MM.1S (cell line): ENCODE measurements at regions not wholly inside any gene's neighbourhood (a gene's known extent, or its start where the extent isn't known, plus 50 kb on each side); places are given as distances from the start of the nearest gene placed in this dataset.

Experiments
- DNase-seq: peaks from one replicate; pipeline ENCODE4 v3.0.0-alpha.2; 2015
- H2AFZ ChIP-seq: fragments of 300-600 bp; sonication (generic); 2 replicates; pipeline ENCODE4 v1.6.0; 2016; ENCODE audit warnings: antibody characterized with exemption, low read length
- H3F3A ChIP-seq: fragments of 300-600 bp; sonication (generic); 2 replicates; pipeline ENCODE4 v1.6.1; 2016; ENCODE audit warnings: mild to moderate bottlenecking, antibody characterized with exemption, low read length, moderate library complexity, mixed read lengths; ENCODE audit not compliant: insufficient read depth
- H3K27ac ChIP-seq: fragments of 300-600 bp; sonication (generic); 2 replicates; pipeline ENCODE4 v1.5.1; 2016; ENCODE audit warnings: mild to moderate bottlenecking, low read length
- H3K27me3 ChIP-seq: fragments of 300-600 bp; sonication (generic); replicated peaks from 2 replicates; pipeline ENCODE4 v1.6.0; 2016; ENCODE audit warnings: low read length; ENCODE audit not compliant: insufficient read depth
- H3K36me3 ChIP-seq: fragments of 300-600 bp; sonication (generic); replicated peaks from 2 replicates; pipeline ENCODE4 v1.6.1; 2016; ENCODE audit warnings: mild to moderate bottlenecking, low read length, mixed read lengths; ENCODE audit not compliant: insufficient read depth
- H3K4me1 ChIP-seq: fragments of 300-600 bp; sonication (generic); 2 replicates; pipeline ENCODE4 v1.6.1; 2016; ENCODE audit warnings: low read length, mixed read lengths
- H3K4me2 ChIP-seq: fragments of 300-600 bp; sonication (generic); 2 replicates; pipeline ENCODE4 v1.6.0; 2016; ENCODE audit warnings: low read depth, low read length
- H3K4me3 ChIP-seq: fragments of 300-600 bp; sonication (generic); 2 replicates; pipeline ENCODE4 v1.5.1; 2016; ENCODE audit warnings: low read length, mixed read lengths
- H3K79me2 ChIP-seq: fragments of 300-600 bp; sonication (generic); 2 replicates; pipeline ENCODE4 v1.6.1; 2016; ENCODE audit warnings: mixed run types, low read length, mixed read lengths
- H3K9ac ChIP-seq: fragments of 300-600 bp; sonication (generic); 2 replicates; pipeline ENCODE4 v1.6.1; 2016; ENCODE audit warnings: low read length, mixed read lengths
- H3K9me2 ChIP-seq: fragments of 300-600 bp; sonication (generic); replicated peaks from 2 replicates; pipeline ENCODE4 v1.6.1; 2016; ENCODE audit warnings: mild to moderate bottlenecking, low read length, mixed read lengths; ENCODE audit not compliant: insufficient read depth
- H3K9me3 ChIP-seq: fragments of 300-600 bp; sonication (generic); replicated peaks from 2 replicates; pipeline ENCODE4 v1.6.1; 2016; ENCODE audit warnings: mild to moderate bottlenecking, low read length, mixed read lengths; ENCODE audit not compliant: insufficient read depth
- H4K20me1 ChIP-seq: fragments of 300-600 bp; sonication (generic); 2 replicates; pipeline ENCODE4 v1.6.1; 2016; ENCODE audit warnings: mild to moderate bottlenecking, low read length, moderate library complexity, mixed read lengths; ENCODE audit not compliant: insufficient read depth
- EZH2 ChIP-seq: fragments of 300-600 bp; sonication (generic); optimal IDR thresholded peaks from 2 replicates; pipeline ENCODE3; 2017; ENCODE audit warnings: low read depth, mild to moderate bottlenecking, antibody characterized with exemption, low read length, mixed read lengths
- EZH2phosphoT487 ChIP-seq: fragments of 300-600 bp; sonication (generic); IDR thresholded peaks from 2 replicates; pipeline ENCODE4 v1.6.1; 2018; ENCODE audit warnings: antibody characterized with exemption, low read length
- TF ChIP-seq, protein P1 (sequence below): fragments of 300-600 bp; sonication (generic); IDR thresholded peaks from 2 replicates; pipeline ENCODE4 v1.5.1; 2016; ENCODE audit warnings: antibody characterized with exemption, low read length, mixed read lengths

GRCh38 chr13:22744688-22745452 lies 435.9 kb upstream of the SGCG start:
- H3K9me2 ChIP-seq, result no peaks in the 10 kb centered on the region
- H3K27me3 ChIP-seq, result no peaks in the 10 kb centered on the region
- no peaks in the 10 kb centered on the region for H3K36me3 ChIP-seq
- no peaks in the 10 kb centered on the region for H3F3A ChIP-seq
- H3K9me3 ChIP-seq, result no peaks in the 10 kb centered on the region
- H3K4me3 ChIP-seq, result peak overlapping the region; percentile 17; the same call in 1 of the 2 replicates
- DNase-seq, result peak; percentile 35
- TF ChIP-seq EZH2phosphoT487 (no peak), EZH2 (no peak)
- TF ChIP-seq, protein P1, sequence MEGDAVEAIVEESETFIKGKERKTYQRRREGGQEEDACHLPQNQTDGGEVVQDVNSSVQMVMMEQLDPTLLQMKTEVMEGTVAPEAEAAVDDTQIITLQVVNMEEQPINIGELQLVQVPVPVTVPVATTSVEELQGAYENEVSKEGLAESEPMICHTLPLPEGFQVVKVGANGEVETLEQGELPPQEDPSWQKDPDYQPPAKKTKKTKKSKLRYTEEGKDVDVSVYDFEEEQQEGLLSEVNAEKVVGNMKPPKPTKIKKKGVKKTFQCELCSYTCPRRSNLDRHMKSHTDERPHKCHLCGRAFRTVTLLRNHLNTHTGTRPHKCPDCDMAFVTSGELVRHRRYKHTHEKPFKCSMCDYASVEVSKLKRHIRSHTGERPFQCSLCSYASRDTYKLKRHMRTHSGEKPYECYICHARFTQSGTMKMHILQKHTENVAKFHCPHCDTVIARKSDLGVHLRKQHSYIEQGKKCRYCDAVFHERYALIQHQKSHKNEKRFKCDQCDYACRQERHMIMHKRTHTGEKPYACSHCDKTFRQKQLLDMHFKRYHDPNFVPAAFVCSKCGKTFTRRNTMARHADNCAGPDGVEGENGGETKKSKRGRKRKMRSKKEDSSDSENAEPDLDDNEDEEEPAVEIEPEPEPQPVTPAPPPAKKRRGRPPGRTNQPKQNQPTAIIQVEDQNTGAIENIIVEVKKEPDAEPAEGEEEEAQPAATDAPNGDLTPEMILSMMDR, result no peak
- H3K27ac ChIP-seq, result peak overlapping the region; percentile 38; the same call in 1 of the 2 replicates
- H2AFZ ChIP-seq, result no peak overlapping the region
- H3K9ac ChIP-seq, result no peak overlapping the region
- H4K20me1 ChIP-seq, result no peaks in the 10 kb centered on the region
- 0 out of 2 replicates have a peak overlapping the region, but pooled peaks have one; percentile 15 for H3K4me2 ChIP-seq
- no peaks in the 10 kb centered on the region for H3K79me2 ChIP-seq
- H3K4me1 ChIP-seq, result no peaks in the 10 kb centered on the region

DNA sequence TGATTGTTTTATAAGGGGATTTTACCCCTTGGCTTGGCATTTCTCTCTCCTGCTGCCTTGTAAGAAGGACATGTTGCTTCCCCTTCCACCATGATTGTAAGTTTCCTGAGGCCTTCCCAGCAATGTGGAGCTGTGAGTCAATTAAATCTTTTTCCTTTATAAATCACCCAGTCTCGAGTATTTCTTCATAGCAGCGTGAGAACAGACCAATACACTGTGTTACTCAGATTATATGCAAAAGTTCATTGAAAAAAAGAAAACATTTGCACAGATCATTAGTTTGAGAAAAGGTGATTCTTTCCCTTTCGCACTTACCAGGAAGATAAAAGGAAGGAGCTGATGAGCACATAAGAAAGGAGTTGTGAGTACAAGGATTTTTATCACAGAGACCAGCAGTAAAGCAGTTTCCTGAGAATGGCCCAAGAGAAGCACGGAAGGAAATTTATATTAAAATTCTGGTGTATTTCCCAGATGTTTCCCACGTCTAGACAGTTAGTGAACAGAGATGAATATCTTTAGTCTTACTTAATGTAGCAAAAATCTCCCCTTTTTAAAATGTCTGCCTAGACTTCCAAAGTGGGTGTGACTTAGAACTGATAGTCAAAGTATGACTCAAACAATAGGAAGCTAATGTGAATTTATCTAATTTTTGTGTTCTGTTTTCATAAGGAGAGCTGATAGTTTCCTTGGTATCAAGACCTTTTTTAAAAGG lies 431.8 kb upstream of the SGCG start:
- H3K27ac ChIP-seq, result no peak overlapping the region
- H3K4me1 ChIP-seq, result no peaks in the 10 kb centered on the region
- H3K9me3 ChIP-seq, result no peaks in the 10 kb centered on the region
- H3F3A ChIP-seq, result no peaks in the 10 kb centered on the region
- no peak overlapping the region for H3K4me2 ChIP-seq
- no peak overlapping the region for H2AFZ ChIP-seq
- H3K4me3 ChIP-seq, result no peak overlapping the region
- no peak overlapping the region for H3K9ac ChIP-seq
- no peaks in the 10 kb centered on the region for H3K79me2 ChIP-seq
- H3K27me3 ChIP-seq, result no peaks in the 10 kb centered on the region
- no peaks in the 10 kb centered on the region for H3K9me2 ChIP-seq
- no peaks in the 10 kb centered on the region for H3K36me3 ChIP-seq
- no peak for DNase-seq
- no peaks in the 10 kb centered on the region for H4K20me1 ChIP-seq
- TF ChIP-seq EZH2, result no peak
- TF ChIP-seq, protein P1, result no peak
- no peak for TF ChIP-seq EZH2phosphoT487

- no peaks in the 10 kb centered on the region for H4K20me1 ChIP-seq
- H3K4me1 ChIP-seq, result no peaks in the 10 kb centered on the region
- H3K4me3 ChIP-seq, result no peak overlapping the region
- TF ChIP-seq EZH2 (no peak), EZH2phosphoT487 (no peak)
- TF ChIP-seq, protein P1, result no peak
- H3K27ac ChIP-seq, result no peak overlapping the region
- H3K9me2 ChIP-seq, result no peaks in the 10 kb centered on the region
- no peak overlapping the region for H3K4me2 ChIP-seq
- H3K79me2 ChIP-seq, result no peaks in the 10 kb centered on the region
- H3K9me3 ChIP-seq, result no peaks in the 10 kb centered on the region
- no peak overlapping the region for H2AFZ ChIP-seq
- DNase-seq, result no peak
- no peaks in the 10 kb centered on the region for H3F3A ChIP-seq
- H3K9ac ChIP-seq, result no peak overlapping the region
- no peaks in the 10 kb centered on the region for H3K27me3 ChIP-seq
- no peaks in the 10 kb centered on the region for H3K36me3 ChIP-seq
Measured at GRCh38 chr13:22749626-22750025, 431.2 kb upstream of the SGCG start.
